ENCODE measurements at regions not wholly inside any gene's neighbourhood (a gene's known extent, or its start where the extent isn't known, plus 50 kb on each side); places are given as distances from the start of the nearest gene placed in this dataset.

GRCh38 chr20:23257848-23258746, 92.5 kb upstream of the NXT1 start:
- no peaks in the 10 kb centered on the region for H3K27me3 ChIP-seq (ENCODE audit: insufficient read depth, insufficient read length)
- no peaks in the 10 kb centered on the region for H3K36me3 ChIP-seq (ENCODE audit: insufficient read depth, insufficient read length, low read length)
- TF ChIP-seq YY1 (IDR thresholded peaks at IDR 0.05; ENCODE audit: insufficient read depth, insufficient read length) (no peak), SUZ12 (IDR thresholded peaks at IDR 0.05; ENCODE audit: extremely low read depth, insufficient read depth, insufficient read length) (no peak), ZNF274 (IDR thresholded peaks at IDR 0.05; ENCODE audit: low read depth, low read length) (no peak)
- H3K9ac ChIP-seq (ENCODE audit: insufficient read length, low read depth) = no peak overlapping the region
- no peaks in the 10 kb centered on the region for H3K9me3 ChIP-seq (ENCODE audit: insufficient read depth, low read length)
- no peak for DNase-seq (ENCODE audit: low read depth, low spot score)
- no peak overlapping the region for H3K4me3 ChIP-seq (ENCODE audit: insufficient read length, low read depth)
- H3K4me1 ChIP-seq (ENCODE audit: insufficient read depth, insufficient read length) = no peaks in the 10 kb centered on the region

- Histone ChIP-seq H3K9ac (ENCODE audit: insufficient read length, low read depth) (no peak overlapping the region), H3K4me3 (ENCODE audit: insufficient read length, low read depth) (no peak overlapping the region), H3K9me3 (ENCODE audit: insufficient read depth, low read length) (no peaks in the 10 kb centered on the region), H3K36me3 (ENCODE audit: insufficient read depth, insufficient read length, low read length) (no peaks in the 10 kb centered on the region), H3K27me3 (ENCODE audit: insufficient read depth, insufficient read length) (no peaks in the 10 kb centered on the region), H3K4me1 (ENCODE audit: insufficient read depth, insufficient read length) (no peaks in the 10 kb centered on the region)
- no peak for DNase-seq (ENCODE audit: low read depth, low spot score)
- TF ChIP-seq YY1 (IDR thresholded peaks at IDR 0.05; ENCODE audit: insufficient read depth, insufficient read length) (no peak), ZNF274 (IDR thresholded peaks at IDR 0.05; ENCODE audit: low read depth, low read length) (no peak), SUZ12 (IDR thresholded peaks at IDR 0.05; ENCODE audit: extremely low read depth, insufficient read depth, insufficient read length) (no peak)
Measured at GRCh38 chr20:23257106-23257761, 93.4 kb upstream of the NXT1 start.

GRCh38 chr20:23255716-23256385, 94.7 kb upstream of the NXT1 start:
- TF ChIP-seq ZNF274 (IDR thresholded peaks at IDR 0.05; ENCODE audit: low read depth, low read length) = no peak
- no peak for TF ChIP-seq YY1 (IDR thresholded peaks at IDR 0.05; ENCODE audit: insufficient read depth, insufficient read length)
- TF ChIP-seq SUZ12 (IDR thresholded peaks at IDR 0.05; ENCODE audit: extremely low read depth, insufficient read depth, insufficient read length) = no peak
- no peaks in the 10 kb centered on the region for H3K9me3 ChIP-seq (ENCODE audit: insufficient read depth, low read length)
- H3K4me3 ChIP-seq (ENCODE audit: insufficient read length, low read depth) = no peak overlapping the region
- H3K36me3 ChIP-seq (ENCODE audit: insufficient read depth, insufficient read length, low read length) = no peaks in the 10 kb centered on the region
- H3K27me3 ChIP-seq (ENCODE audit: insufficient read depth, insufficient read length) = no peaks in the 10 kb centered on the region
- no peaks in the 10 kb centered on the region for H3K4me1 ChIP-seq (ENCODE audit: insufficient read depth, insufficient read length)
- DNase-seq (ENCODE audit: low read depth, low spot score) = no peak
- no peak overlapping the region for H3K9ac ChIP-seq (ENCODE audit: insufficient read length, low read depth)

DNA sequence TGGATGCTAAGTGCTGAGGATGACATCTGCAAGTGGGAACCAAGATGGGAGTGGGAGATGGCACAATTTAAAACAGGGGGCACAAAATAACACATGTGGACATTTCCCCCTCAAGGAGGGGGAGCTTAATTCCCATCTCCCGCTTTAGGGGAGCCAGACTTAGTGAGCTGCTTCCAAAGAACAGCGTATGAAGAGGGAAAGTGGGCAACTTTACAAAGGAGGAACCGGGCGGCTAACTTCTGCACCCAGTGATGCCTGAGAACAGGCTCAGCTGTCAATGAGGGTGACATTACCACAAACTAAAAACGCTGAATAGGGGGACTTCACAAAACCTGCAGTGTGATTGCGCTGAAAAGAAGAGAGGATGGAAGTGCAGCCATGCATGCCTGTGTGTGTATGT, 95.5 kb upstream of the NXT1 start:
- no peak overlapping the region for H3K9ac ChIP-seq (ENCODE audit: insufficient read length, low read depth)

DNA sequence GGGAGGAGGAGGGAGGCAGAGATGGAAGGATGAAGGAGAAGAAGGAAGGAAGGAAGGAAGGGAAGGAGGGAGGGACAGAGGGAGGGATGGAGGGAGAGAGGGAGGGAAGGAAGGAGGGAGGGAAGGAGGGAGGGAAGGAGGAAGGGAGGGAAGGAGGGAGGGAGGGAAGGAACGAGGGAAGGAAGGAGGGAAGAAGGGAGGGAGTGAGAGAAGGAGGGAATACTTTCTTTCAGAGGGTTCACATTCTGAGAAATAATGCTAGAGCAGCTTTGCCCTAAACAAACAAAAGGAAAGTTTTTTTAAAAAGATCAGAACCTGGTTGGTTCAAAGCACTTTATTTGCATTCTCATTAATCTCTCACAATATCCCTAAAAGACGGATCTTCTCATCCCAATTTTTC, 96.1 kb upstream of the NXT1 start:
- Histone ChIP-seq H3K27me3 (ENCODE audit: insufficient read depth, insufficient read length) (no peaks in the 10 kb centered on the region), H3K36me3 (ENCODE audit: insufficient read depth, insufficient read length, low read length) (no peaks in the 10 kb centered on the region), H3K4me1 (ENCODE audit: insufficient read depth, insufficient read length) (peaks cover 1% of the 10 kb centered on the region), H3K4me3 (ENCODE audit: insufficient read length, low read depth) (no peak overlapping the region), H3K9me3 (ENCODE audit: insufficient read depth, low read length) (no peaks in the 10 kb centered on the region), H3K9ac (ENCODE audit: insufficient read length, low read depth) (no peak overlapping the region)
- DNase-seq (ENCODE audit: low read depth, low spot score) = no peak
- no peak for TF ChIP-seq YY1 (IDR thresholded peaks at IDR 0.05; ENCODE audit: insufficient read depth, insufficient read length)
- no peak for TF ChIP-seq SUZ12 (IDR thresholded peaks at IDR 0.05; ENCODE audit: extremely low read depth, insufficient read depth, insufficient read length)

More for the DNA sequence above, 95.5 kb upstream of the NXT1 start:
- Histone ChIP-seq H3K27me3 (ENCODE audit: insufficient read depth, insufficient read length) (no peaks in the 10 kb centered on the region), H3K36me3 (ENCODE audit: insufficient read depth, insufficient read length, low read length) (no peaks in the 10 kb centered on the region), H3K4me1 (ENCODE audit: insufficient read depth, insufficient read length) (no peaks in the 10 kb centered on the region), H3K9me3 (ENCODE audit: insufficient read depth, low read length) (no peaks in the 10 kb centered on the region), H3K4me3 (ENCODE audit: insufficient read length, low read depth) (no peak overlapping the region)
- TF ChIP-seq YY1 (IDR thresholded peaks at IDR 0.05; ENCODE audit: insufficient read depth, insufficient read length) (no peak), ZNF274 (IDR thresholded peaks at IDR 0.05; ENCODE audit: low read depth, low read length) (no peak), SUZ12 (IDR thresholded peaks at IDR 0.05; ENCODE audit: extremely low read depth, insufficient read depth, insufficient read length) (no peak)
- no peak for DNase-seq (ENCODE audit: low read depth, low spot score)

- Histone ChIP-seq H3K36me3 (ENCODE audit: insufficient read depth, insufficient read length, low read length) (no peaks in the 10 kb centered on the region), H3K27me3 (ENCODE audit: insufficient read depth, insufficient read length) (no peaks in the 10 kb centered on the region), H3K4me1 (ENCODE audit: insufficient read depth, insufficient read length) (peaks cover 2% of the 10 kb centered on the region), H3K9ac (ENCODE audit: insufficient read length, low read depth) (no peak overlapping the region), H3K4me3 (ENCODE audit: insufficient read length, low read depth) (no peak overlapping the region), H3K9me3 (ENCODE audit: insufficient read depth, low read length) (no peaks in the 10 kb centered on the region)
- no peak for DNase-seq (ENCODE audit: low read depth, low spot score)
- no peak for TF ChIP-seq YY1 (IDR thresholded peaks at IDR 0.05; ENCODE audit: insufficient read depth, insufficient read length)
- TF ChIP-seq ZNF274 (IDR thresholded peaks at IDR 0.05; ENCODE audit: low read depth, low read length) = no peak
Measured at GRCh38 chr20:23254034-23254433, 96.6 kb upstream of the NXT1 start.

DNA sequence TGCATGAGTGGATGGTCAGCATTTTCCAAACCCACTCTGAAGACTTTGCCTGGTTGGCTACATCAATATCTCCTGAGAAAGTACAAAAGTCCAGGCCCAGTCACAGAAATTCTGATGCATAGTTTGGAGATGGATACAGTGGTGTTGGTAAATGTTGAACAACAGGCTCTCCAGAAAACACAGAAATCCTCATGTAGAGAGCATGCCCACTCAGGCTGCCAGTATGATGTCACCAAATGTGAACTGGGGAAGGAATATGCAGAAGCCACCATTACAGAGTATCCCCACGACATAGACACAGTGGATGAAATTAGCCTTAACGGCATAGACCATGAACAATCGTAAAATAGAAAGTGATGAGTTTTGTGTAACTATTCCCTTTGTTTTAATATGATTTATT, 97.1 kb upstream of the NXT1 start:
- Histone ChIP-seq H3K36me3 (ENCODE audit: insufficient read depth, insufficient read length, low read length) (no peaks in the 10 kb centered on the region), H3K9me3 (ENCODE audit: insufficient read depth, low read length) (no peaks in the 10 kb centered on the region), H3K4me3 (ENCODE audit: insufficient read length, low read depth) (no peak overlapping the region), H3K4me1 (ENCODE audit: insufficient read depth, insufficient read length) (peaks cover 2% of the 10 kb centered on the region), H3K9ac (ENCODE audit: insufficient read length, low read depth) (no peak overlapping the region), H3K27me3 (ENCODE audit: insufficient read depth, insufficient read length) (no peaks in the 10 kb centered on the region)
- no peak for DNase-seq (ENCODE audit: low read depth, low spot score)
- TF ChIP-seq ZNF274 (IDR thresholded peaks at IDR 0.05; ENCODE audit: low read depth, low read length) (no peak), SUZ12 (IDR thresholded peaks at IDR 0.05; ENCODE audit: extremely low read depth, insufficient read depth, insufficient read length) (no peak), YY1 (IDR thresholded peaks at IDR 0.05; ENCODE audit: insufficient read depth, insufficient read length) (no peak)
